NCI-H82 treated with DMSO at 0.1 percent for 48 hours (cell line): ENCODE measurements at regions not wholly inside any gene's neighbourhood (a gene's known extent, or its start where the extent isn't known, plus 50 kb on each side); places are given as distances from the start of the nearest gene placed in this dataset.

Experiments used
- DNase-seq: peaks from one replicate; lab custom pipeline; 2025; ENCODE audit not compliant: unreplicated experiment; lab: John Stamatoyannopoulos, UW

DNA sequence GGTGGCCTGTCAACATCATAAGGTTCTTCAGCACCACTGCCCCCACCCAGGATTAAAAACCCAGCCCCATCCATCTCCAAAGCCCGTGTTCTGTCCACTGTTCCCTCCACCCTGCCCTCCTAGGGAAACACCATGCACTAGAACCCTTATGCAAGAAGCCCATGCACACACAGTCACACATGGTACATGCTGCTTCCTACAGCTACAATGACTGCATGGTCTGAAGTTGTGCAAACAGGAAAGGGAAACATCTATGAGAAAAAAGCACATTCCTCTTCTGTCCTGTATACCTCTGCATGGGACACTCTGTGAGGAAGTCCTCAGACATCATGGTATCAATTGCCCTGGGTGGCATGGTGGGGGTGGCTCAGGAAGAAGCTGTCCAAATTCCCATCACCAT, 108.6 kb upstream of the MRPS22 start:
- DNase-seq = no peak

DNA sequence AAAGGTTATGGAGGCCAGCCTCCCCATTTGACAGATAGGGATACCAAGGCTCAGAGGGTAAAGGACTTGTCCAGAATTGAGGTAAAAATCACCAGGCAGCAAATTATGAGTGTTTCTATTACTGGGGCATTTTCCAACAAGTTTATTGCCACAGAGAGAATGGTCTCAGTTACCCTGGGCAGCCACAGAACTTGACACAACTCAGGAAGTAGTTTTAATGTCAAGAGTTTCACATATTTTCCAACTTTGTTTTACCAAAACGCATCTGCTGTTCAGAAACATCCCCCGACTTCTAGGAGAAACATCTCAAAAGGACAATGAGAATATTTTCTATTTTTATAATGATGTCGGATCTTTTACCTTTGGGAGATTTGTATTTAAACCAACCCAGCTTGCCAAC, 107.5 kb upstream of the MRPS22 start:
- no peak for DNase-seq

GRCh38 chr3:139238281-139239030, 105.4 kb upstream of the MRPS22 start:
- DNase-seq = no peak

- no peak for DNase-seq
These were observed 104.3 kb upstream of the MRPS22 start for GRCh38 chr3:139239550-139239949.

DNA sequence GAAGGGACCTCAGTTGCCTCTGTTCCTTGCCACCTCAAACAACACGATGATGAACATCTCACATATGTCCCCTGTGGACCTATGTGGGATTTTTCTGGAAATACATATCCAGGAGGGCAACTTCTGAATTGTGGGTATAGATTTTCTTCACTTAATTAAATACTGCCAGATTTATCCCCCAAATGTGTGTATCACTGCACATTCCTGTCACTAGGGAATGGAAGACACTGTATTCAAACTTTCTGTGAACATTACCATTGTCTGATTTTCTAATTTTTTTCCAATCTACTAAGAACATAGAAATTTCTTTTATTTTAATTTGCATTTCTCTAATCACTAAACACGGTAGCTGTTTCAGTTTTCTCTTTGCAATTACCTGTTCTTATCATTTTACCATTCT, 102.0 kb upstream of the MRPS22 start:
- no peak for DNase-seq

- no peak for DNase-seq
These were observed 100.1 kb upstream of the MRPS22 start for GRCh38 chr3:139243710-139244109.

DNA sequence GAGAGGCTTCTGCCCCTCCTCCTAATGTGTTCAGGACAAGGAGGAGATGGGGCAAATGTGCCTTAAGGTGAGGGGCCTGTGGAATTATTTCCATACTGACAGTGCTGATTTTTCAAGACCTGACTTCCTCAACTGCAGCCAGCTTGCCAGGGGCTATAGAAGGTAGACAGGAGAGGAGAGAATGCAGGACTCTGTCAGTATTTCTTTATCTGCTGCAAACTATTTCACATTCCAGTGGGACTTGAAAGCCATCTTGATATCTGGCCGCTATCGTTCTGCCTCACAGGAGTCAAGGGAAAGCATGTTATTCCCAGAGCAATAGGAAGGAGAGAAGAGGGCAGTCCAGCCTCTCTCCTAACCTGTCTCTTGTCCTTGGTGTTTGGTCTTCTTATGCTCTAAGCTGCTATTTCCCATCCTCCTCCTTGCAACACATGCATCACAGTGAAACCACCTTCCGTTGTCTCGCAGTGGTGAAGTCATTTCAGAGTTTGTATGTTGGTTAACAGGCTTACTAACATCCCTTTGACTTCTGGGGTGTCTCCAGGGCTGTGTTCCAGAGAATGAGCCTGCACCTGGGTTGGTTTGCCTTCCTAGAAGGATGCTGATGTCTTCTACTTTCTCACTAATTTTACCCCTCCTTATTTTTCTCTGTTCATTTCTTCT, 95.1 kb upstream of the MRPS22 start:
- no peak for DNase-seq

GRCh38 chr3:139251529-139251928, 92.3 kb upstream of the MRPS22 start:
- DNase-seq = no peak

GRCh38 chr3:139252719-139253118, 91.1 kb upstream of the MRPS22 start:
- DNase-seq = no peak

GRCh38 chr3:139258276-139258675, 85.5 kb upstream of the MRPS22 start:
- no peak for DNase-seq

GRCh38 chr3:139259398-139259797, 84.4 kb upstream of the MRPS22 start:
- no peak for DNase-seq

DNA sequence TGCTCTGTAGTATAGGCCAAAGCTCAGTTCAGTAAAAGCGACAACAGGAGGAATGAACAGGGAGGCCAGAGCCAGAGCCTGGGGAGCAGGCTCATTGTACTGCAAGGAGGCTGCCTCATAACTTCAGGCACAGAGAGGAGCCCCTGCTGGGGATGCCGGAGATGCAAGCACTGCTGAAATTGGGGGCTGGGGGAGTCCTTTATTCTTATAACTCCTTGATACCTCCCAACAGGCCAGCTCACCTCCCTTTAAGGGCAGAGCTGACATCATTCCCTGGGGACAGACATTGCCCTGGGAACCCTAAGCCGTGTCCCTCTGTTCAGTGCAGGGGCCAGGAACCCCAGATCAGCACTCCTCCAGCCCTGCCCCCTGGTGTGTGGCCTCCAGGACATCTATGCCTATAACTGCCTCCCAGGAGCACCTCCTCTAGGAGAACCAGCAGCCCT, 83.8 kb upstream of the MRPS22 start:
- no peak for DNase-seq

GRCh38 chr3:139260793-139261736, 82.8 kb upstream of the MRPS22 start:
- DNase-seq = no peak

DNA sequence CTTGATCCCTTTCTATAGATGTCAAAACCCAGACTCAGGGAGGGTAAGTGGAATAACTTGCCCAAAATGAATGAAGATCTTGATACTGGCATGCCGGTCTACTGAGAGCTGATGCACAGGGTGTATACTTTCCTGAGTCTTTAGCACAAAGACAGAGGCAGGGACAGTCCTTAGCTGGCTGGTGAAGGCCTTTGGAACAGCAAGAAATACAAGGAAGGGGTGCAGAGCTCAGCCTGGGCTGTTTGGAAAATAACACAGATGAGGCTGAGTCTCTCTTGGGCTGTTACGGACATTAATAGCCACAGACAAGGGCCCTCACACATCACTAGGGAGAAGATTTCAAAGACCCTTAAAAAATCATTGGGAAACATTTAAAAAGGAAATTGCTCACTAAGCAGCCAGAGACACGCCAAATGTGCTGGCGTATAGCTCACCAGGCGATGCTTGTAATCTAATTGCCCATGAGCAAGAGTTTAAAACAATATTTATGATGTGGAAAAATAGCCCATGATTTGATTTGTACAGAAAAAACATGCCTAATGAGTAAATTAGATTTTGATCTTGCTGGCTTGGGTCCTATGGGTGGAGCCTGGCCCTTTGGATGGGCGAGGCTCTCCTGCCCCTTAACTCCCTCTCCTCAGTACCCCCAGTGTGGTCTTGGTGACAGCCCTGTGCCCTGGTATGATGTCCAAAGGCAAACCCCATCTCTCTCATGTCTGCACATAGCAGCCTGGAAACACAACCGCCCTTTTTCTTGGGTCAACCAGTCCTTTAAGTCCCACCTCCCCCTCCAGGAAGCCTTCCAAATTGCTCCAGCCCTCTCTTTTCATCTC, 81.8 kb upstream of the MRPS22 start:
- no peak for DNase-seq

DNA sequence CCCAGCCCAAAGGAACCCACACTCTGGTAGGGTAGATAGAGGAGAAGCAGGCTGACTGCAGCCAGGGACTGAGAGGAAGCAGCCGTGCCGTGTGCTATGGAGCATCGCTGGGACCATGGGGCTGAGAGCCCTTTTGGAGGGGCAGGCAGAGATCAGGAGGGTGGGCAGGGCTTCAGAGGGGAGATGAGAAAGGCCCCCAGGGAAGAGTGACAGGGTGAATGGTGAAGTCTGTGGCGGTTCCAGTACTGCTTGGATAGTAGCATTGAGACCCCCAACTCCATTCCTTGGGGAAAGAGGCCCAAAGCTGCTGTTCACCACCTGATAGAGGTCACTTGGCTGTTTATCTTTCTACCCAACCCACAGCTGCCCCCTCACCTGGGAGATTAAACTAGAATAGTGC, 80.0 kb upstream of the MRPS22 start:
- no peak for DNase-seq

DNA sequence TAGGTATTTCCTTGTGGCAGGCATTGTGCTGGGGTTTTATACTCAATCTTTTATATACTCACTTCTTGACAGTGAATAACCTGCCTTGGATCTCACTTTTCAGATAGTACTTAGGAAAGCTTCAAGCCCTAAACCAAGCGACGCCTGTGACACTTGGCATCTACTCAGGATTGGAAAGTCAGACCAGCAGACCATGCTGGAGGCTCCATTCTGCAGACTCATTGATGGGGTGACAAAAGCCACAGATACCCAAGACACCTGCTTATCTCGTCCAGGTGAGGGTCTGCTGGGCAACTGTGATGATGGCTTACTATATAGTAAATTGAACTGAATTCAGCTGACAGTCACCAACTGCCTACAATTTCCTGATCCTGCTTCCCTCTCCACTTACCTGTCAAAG, 79.4 kb upstream of the MRPS22 start:
- DNase-seq = no peak

DNA sequence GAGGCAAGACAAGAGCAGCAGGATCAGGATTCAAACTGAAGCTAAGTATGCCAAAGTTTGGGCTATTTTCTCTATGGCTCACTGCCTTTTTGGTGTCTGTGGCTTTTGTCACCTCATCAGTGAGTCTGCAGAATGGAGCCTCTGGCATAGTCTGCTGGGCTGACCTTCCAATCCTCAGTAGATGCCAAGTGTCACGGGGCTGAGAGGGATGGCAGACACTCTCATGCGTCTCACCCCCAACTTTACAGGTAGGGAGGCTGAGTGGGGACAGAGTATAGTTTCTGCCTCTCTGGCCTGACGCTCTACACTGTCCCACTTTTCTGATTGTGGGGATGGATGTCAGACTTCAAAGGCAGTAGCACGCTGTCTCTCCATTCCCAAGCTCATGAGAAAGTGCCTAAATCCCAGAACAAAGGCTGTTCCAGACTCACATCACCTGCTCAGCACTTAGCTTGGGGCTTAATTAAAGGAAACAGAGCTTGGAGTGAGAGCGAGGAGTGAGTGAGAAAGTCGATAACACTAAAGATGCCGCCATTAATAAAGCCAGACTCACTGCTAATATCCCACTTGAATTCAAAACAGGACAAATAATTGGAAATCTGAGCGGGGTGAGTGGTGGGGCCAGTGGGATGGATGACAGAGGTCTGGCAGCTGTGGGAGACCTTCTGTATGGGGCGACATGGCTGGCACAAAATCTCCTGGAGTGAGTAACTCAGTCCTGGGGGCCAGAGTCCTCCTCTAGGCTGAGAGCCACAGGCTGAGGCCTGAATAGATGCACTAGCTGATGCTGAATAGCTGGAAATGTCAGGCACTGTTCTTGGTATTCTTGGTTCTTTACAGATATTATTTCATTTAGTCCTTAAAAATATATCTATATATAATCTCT, 78.4 kb upstream of the MRPS22 start:
- no peak for DNase-seq

GRCh38 chr3:139267300-139268246, 76.2 kb upstream of the MRPS22 start:
- no peak for DNase-seq

DNA sequence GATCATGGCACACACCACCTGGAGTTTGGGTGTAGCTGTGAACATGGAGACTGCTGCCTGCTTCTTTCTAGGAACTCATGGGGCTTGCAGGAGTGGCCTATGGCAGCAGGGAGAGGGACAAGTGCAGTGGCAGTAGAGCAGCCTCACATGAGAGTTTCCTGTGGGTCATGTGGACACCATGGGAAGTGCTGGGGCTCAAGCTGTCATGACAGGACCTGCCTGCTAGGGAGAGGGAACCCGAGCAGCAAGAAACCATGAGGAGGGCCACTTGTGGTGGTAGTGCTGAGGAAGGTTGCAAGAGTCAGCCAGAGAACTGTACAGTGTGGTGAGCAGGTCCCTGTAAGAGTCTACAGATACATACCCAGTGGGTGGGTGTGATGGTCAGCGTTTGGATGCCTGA, 73.8 kb upstream of the MRPS22 start:
- no peak for DNase-seq
